Stimulated activated CD8-positive, alpha-beta memory T cell treated with anti-CD3 and anti-CD28 coated beads, Interleukin-2, amount 100 ng/mL, for 48 hours (primary cell): ENCODE measurements at regions not wholly inside any gene's neighbourhood (a gene's known extent, or its start where the extent isn't known, plus 50 kb on each side); places are given as distances from the start of the nearest gene placed in this dataset.

Experiments used
- DNase-seq, 2 donors: peaks; one replicate each; pipeline ENCODE4 v3.0.0-alpha.2; 2020; ENCODE audit warnings: low read depth in 2 of 2

GRCh38 chr18:41754332-41754731 lies 200.7 kb upstream of the PIK3C3 start:
- no peak for DNase-seq

GRCh38 chr18:41753826-41754225 lies 201.2 kb upstream of the PIK3C3 start:
- DNase-seq: no peak

- DNase-seq: no peak
These were observed 202.2 kb upstream of the PIK3C3 start for GRCh38 chr18:41752826-41753225.

- DNase-seq: no peak
These were observed 203.4 kb upstream of the PIK3C3 start for GRCh38 chr18:41751652-41752051.

GRCh38 chr18:41751161-41751560 lies 203.9 kb upstream of the PIK3C3 start:
- DNase-seq: no peak

- DNase-seq: no peak
These were observed 207.3 kb upstream of the PIK3C3 start for GRCh38 chr18:41747723-41748242.

GRCh38 chr18:41745166-41746049 lies 209.6 kb upstream of the PIK3C3 start:
- DNase-seq: peak in 1 of 2 donors; percentile 0

GRCh38 chr18:41744421-41745030 lies 210.5 kb upstream of the PIK3C3 start:
- no peak for DNase-seq

GRCh38 chr18:41737218-41737617 lies 217.8 kb upstream of the PIK3C3 start:
- no peak for DNase-seq

GRCh38 chr18:41734917-41735316 lies 220.1 kb upstream of the PIK3C3 start:
- no peak for DNase-seq

GRCh38 chr18:41732356-41732755 lies 222.7 kb upstream of the PIK3C3 start:
- DNase-seq: no peak

GRCh38 chr18:41731884-41732283 lies 223.2 kb upstream of the PIK3C3 start:
- no peak for DNase-seq

GRCh38 chr18:41724195-41724594 lies 230.8 kb upstream of the PIK3C3 start:
- DNase-seq: no peak

GRCh38 chr18:41721103-41721790 lies 233.8 kb upstream of the PIK3C3 start:
- DNase-seq: no peak

- DNase-seq: no peak
These were observed 234.8 kb upstream of the PIK3C3 start for GRCh38 chr18:41720226-41720625.

GRCh38 chr18:41719808-41720207 lies 235.2 kb upstream of the PIK3C3 start:
- DNase-seq: no peak

- no peak for DNase-seq
These were observed 240.2 kb upstream of the PIK3C3 start for GRCh38 chr18:41714872-41715271.

GRCh38 chr18:41713969-41714825 lies 240.8 kb upstream of the PIK3C3 start:
- DNase-seq: no peak

- DNase-seq: no peak
These were observed 248.7 kb upstream of the PIK3C3 start for GRCh38 chr18:41706301-41706700.

GRCh38 chr18:41703744-41704530 lies 251.1 kb upstream of the PIK3C3 start:
- no peak for DNase-seq

- no peak for DNase-seq
These were observed 254.6 kb upstream of the PIK3C3 start for GRCh38 chr18:41700416-41700815.
